Fibroblast of mammary gland (primary cell): ENCODE measurements at regions not wholly inside any gene's neighbourhood (a gene's known extent, or its start where the extent isn't known, plus 50 kb on each side); places are given as distances from the start of the nearest gene placed in this dataset.

Experiments used
- DNase-seq: peaks from one replicate; pipeline ENCODE4 v3.0.0-alpha.2; 2010; ENCODE audit warnings: low read depth
- H3K4me3 ChIP-seq: 2 replicates; pipeline ENCODE4 v1.5.1; 2011; ENCODE audit warnings: low read depth, mild to moderate bottlenecking, low read length, moderate library complexity; ENCODE audit not compliant: control insufficient read depth
- CTCF ChIP-seq: conservative IDR thresholded peaks from 2 replicates; pipeline ENCODE4 v1.5.1; 2011; ENCODE audit warnings: low read depth, low read length, inconsistent platforms; ENCODE audit not compliant: control insufficient read depth, insufficient read depth

GRCh38 chr1:117261424-117261785 is 50.7 kb upstream of the VTCN1 start:
- TF ChIP-seq CTCF: no peak
- no peak overlapping the region for H3K4me3 ChIP-seq
- DNase-seq: no peak

GRCh38 chr1:117260761-117261423 is 50.2 kb upstream of the VTCN1 start:
- no peak for DNase-seq
- TF ChIP-seq CTCF: no peak

More at GRCh38 chr1:117260761-117261423, 50.2 kb upstream of the VTCN1 start:
- no peak overlapping the region for H3K4me3 ChIP-seq
